DND-41 (cell line): ENCODE measurements at regions not wholly inside any gene's neighbourhood (a gene's known extent, or its start where the extent isn't known, plus 50 kb on each side); places are given as distances from the start of the nearest gene placed in this dataset.

ENCODE experiments used
- ATAC-seq: fragments of 200-7000 bp; cut with Tn5 transposase; 3 replicates; pipeline ENCODE4 v1.9.1; 2021; ENCODE audit warnings: low read depth; ENCODE audit not compliant: insufficient read depth
- DNase-seq: peaks from one replicate; pipeline ENCODE4 v3.0.0-alpha.2; 2020
- H2AFZ ChIP-seq: 2 replicates; pipeline ENCODE4 v1.6.0; 2012; ENCODE audit warnings: low read depth, low read length
- H3K27ac ChIP-seq: 2 replicates; pipeline ENCODE4 v1.5.1; 2012; ENCODE audit warnings: low read length, inconsistent platforms
- H3K27me3 ChIP-seq: fragments of 200-600 bp; sonication (generic); 2 replicates; pipeline ENCODE4 v1.6.0; 2012; ENCODE audit warnings: low read length, mild to moderate bottlenecking, inconsistent platforms; ENCODE audit not compliant: insufficient read depth, poor library complexity
- H3K36me3 ChIP-seq: 2 replicates; pipeline ENCODE4 v1.5.1; 2012; ENCODE audit warnings: low read length, inconsistent platforms; ENCODE audit not compliant: insufficient read depth
- H3K4me1 ChIP-seq: 2 replicates; pipeline ENCODE4 v1.5.1; 2012; ENCODE audit warnings: mild to moderate bottlenecking, low read length; ENCODE audit not compliant: insufficient read depth
- H3K4me2 ChIP-seq: 2 replicates; pipeline ENCODE4 v1.6.0; 2012; ENCODE audit warnings: mild to moderate bottlenecking, moderate library complexity, low read length, inconsistent platforms; ENCODE audit not compliant: insufficient read depth
- H3K4me3 ChIP-seq, 2 experiments: fragments of 200-600 bp in 1 of 2; shearing (Covaris generic) in 1 of 2; 2 replicates each; pipeline ENCODE4 v1.5.1; 2012 to 2016; ENCODE audit warnings: inconsistent platforms in 2 of 2, low read length in 2 of 2, mild to moderate bottlenecking in 2 of 2, low read depth in 1 of 2, moderate library complexity in 1 of 2
- H3K79me2 ChIP-seq: 2 replicates; pipeline ENCODE4 v1.6.0; 2012; ENCODE audit warnings: low read length, inconsistent platforms; ENCODE audit not compliant: insufficient read depth
- H3K9ac ChIP-seq: 2 replicates; pipeline ENCODE4 v1.6.0; 2012; ENCODE audit warnings: low read depth, mild to moderate bottlenecking, inconsistent platforms, low read length, moderate library complexity
- H3K9me3 ChIP-seq: 2 replicates; pipeline ENCODE4 v1.5.1; 2012; ENCODE audit warnings: low read length, moderate library complexity, mild to moderate bottlenecking, inconsistent platforms; ENCODE audit not compliant: insufficient read depth, severe bottlenecking
- H4K20me1 ChIP-seq: 2 replicates; pipeline ENCODE4 v1.6.0; 2012; ENCODE audit warnings: low read length; ENCODE audit not compliant: insufficient read depth
- CTCF ChIP-seq: IDR thresholded peaks from 2 replicates; pipeline ENCODE4 v1.5.1; 2012; ENCODE audit warnings: borderline replicate concordance, low read length, moderate library complexity, mild to moderate bottlenecking; ENCODE audit not compliant: poor library complexity, severe bottlenecking; ENCODE audit errors: extremely low read depth
- EZH2 ChIP-seq: IDR thresholded peaks from 3 replicates; pipeline ENCODE4 v1.6.1; 2012; ENCODE audit warnings: borderline replicate concordance, low read depth, mild to moderate bottlenecking, moderate library complexity, low read length, inconsistent platforms; ENCODE audit not compliant: severe bottlenecking

- Histone ChIP-seq H3K9ac (no peak overlapping the region), H2AFZ (no peak overlapping the region), H4K20me1 (no peaks in the 10 kb centered on the region), H3K36me3 (no peaks in the 10 kb centered on the region), H3K79me2 (no peaks in the 10 kb centered on the region), H3K27me3 (no peaks in the 10 kb centered on the region), H3K4me3 (no peak overlapping the region), H3K4me1 (no peaks in the 10 kb centered on the region), H3K27ac (no peak overlapping the region), H3K9me3 (no peaks in the 10 kb centered on the region), H3K4me2 (no peak overlapping the region)
- DNase-seq, result no peak
- TF ChIP-seq CTCF (no peak), EZH2 (no peak)
- ATAC-seq, result no peak
Measured at GRCh38 chr1:98437540-98437939, 224.0 kb upstream of the SNX7 start.

GRCh38 chr1:98437011-98437410 is 224.5 kb upstream of the SNX7 start:
- no peak overlapping the region for H3K4me2 ChIP-seq
- DNase-seq (no peak), ATAC-seq (no peak)
- H3K36me3 ChIP-seq, result no peaks in the 10 kb centered on the region
- H3K4me3 ChIP-seq, result no peak overlapping the region
- no peak overlapping the region for H3K27ac ChIP-seq
- TF ChIP-seq CTCF (no peak), EZH2 (no peak)
- H3K9ac ChIP-seq, result no peak overlapping the region
- no peaks in the 10 kb centered on the region for H3K9me3 ChIP-seq
- H4K20me1 ChIP-seq, result no peaks in the 10 kb centered on the region
- no peaks in the 10 kb centered on the region for H3K79me2 ChIP-seq
- no peaks in the 10 kb centered on the region for H3K27me3 ChIP-seq
- H2AFZ ChIP-seq, result no peak overlapping the region
- no peaks in the 10 kb centered on the region for H3K4me1 ChIP-seq

GRCh38 chr1:98429965-98430443 is 231.5 kb upstream of the SNX7 start:
- DNase-seq, result no peak
- no peaks in the 10 kb centered on the region for H3K4me1 ChIP-seq
- H2AFZ ChIP-seq, result peak overlapping the region; percentile 47; the same call in 1 of the 2 replicates
- H3K4me2 ChIP-seq, result no peak overlapping the region
- no peak for TF ChIP-seq EZH2
- TF ChIP-seq CTCF, result no peak
- H4K20me1 ChIP-seq, result no peaks in the 10 kb centered on the region
- H3K27ac ChIP-seq, result no peak overlapping the region
- H3K9ac ChIP-seq, result no peak overlapping the region
- H3K9me3 ChIP-seq, result no peaks in the 10 kb centered on the region
- no peak for ATAC-seq
- H3K4me3 ChIP-seq, result no peak overlapping the region
- H3K27me3 ChIP-seq, result no peaks in the 10 kb centered on the region
- H3K36me3 ChIP-seq, result no peaks in the 10 kb centered on the region
- no peaks in the 10 kb centered on the region for H3K79me2 ChIP-seq

GRCh38 chr1:98428864-98429263 is 232.7 kb upstream of the SNX7 start:
- DNase-seq (no peak), ATAC-seq (no peak)
- Histone ChIP-seq H4K20me1 (no peaks in the 10 kb centered on the region), H3K4me1 (no peaks in the 10 kb centered on the region), H3K4me2 (no peak overlapping the region), H3K9me3 (no peaks in the 10 kb centered on the region), H3K27me3 (no peaks in the 10 kb centered on the region), H3K79me2 (no peaks in the 10 kb centered on the region), H3K9ac (no peak overlapping the region), H2AFZ (no peak overlapping the region), H3K36me3 (no peaks in the 10 kb centered on the region), H3K4me3 (no peak overlapping the region), H3K27ac (no peak overlapping the region)
- TF ChIP-seq CTCF (no peak), EZH2 (no peak)
